Uterus (tissue), 2 donors: ENCODE measurements at regions not wholly inside any gene's neighbourhood (a gene's known extent, or its start where the extent isn't known, plus 50 kb on each side); places are given as distances from the start of the nearest gene placed in this dataset.

Experiments used
- CTCF ChIP-seq, 4 experiments: fragments of 200-600 bp in 2 of 4; fragments of 450-650 bp in 2 of 4; sonication (generic) in 2 of 4; IDR thresholded peaks; one replicate each; pipeline ENCODE4 v1.5.1; 2016 to 2019; ENCODE audit warnings: antibody characterized with exemption in 4 of 4, mild to moderate bottlenecking in 2 of 4, moderate library complexity in 1 of 4
- POLR2A ChIP-seq, 2 donors: fragments of 450-650 bp; IDR thresholded peaks; one replicate each; pipeline ENCODE4 v1.6.1; 2016; ENCODE audit warnings: antibody characterized with exemption in 2 of 2, mild to moderate bottlenecking in 1 of 2, moderate library complexity in 1 of 2

- TF ChIP-seq CTCF (IDR thresholded peaks at IDR 0.05) (no peak), POLR2A (IDR thresholded peaks at IDR 0.05) (no peak)
Observed at GRCh38 chr4:35217331-35217730, 1027.0 kb downstream of the ARAP2 start.
